NOMO-1 (cell line): ENCODE measurements at regions not wholly inside any gene's neighbourhood (a gene's known extent, or its start where the extent isn't known, plus 50 kb on each side); places are given as distances from the start of the nearest gene placed in this dataset.
A peak's percentile ranks its signal among the peaks of the same experiment; 100 is the strongest.

ENCODE experiments used
- DNase-seq, 2 experiments: peaks; one replicate each; lab custom pipeline; 2025; ENCODE audit not compliant: unreplicated experiment in 2 of 2; lab: John Stamatoyannopoulos, UW

DNA sequence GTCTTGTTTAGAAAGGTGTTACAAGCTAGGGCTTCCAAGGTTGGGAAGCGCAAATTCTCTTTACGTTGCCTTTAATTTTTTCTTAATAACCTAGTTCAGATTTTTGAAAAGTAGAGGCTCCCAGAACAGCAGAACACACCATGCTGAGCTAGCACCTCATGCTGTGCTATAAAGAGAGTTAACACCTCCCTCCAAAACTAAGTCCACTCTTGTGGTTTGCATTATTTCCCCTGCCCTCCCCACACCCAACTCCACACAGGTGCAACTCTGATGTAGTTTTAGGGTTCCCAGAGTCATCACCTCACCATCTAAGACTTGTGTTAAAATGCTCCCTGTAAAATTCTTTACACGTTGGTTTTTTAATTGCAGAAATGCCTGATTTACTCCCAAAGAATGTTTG lies 459.4 kb upstream of the JARID2 start:
- no peak for DNase-seq

DNA sequence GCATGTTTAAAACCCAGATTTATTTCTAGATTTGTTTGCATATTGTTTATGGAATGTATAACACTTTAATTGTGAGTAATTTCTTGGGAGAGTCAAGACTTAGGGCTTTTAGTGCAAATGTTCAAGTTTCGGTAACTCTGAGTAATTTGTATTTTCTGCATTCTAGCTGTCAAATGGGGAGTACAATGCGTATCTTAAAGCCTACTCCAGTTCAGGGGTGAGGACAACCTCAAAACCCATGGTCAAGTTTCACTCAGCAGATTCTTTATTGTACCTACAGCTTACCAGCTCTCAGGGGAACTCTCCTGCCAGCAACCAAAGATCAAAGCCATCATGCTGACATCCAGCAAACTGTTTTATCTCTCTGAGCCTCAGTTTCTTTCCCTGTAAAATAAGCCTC lies 458.6 kb upstream of the JARID2 start:
- DNase-seq: no peak

DNA sequence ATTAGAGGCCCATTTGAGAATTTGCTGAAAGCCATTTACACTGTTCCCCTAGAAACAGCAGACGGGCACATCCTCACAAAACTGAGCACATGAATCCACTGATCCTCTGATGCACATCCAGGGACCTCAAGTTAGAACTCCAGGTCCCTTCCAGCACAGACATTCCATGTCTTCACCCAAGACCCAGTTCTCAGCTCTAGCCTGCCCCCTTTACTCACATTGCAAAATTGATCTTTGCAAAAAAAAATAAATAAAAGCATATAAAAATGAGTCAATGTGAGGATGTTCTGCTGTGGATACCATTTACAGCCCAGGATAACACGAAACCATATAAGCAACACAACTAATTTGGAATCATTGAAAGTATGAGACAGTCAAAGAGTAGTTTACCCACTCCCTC lies 458.2 kb upstream of the JARID2 start:
- DNase-seq: no peak

- no peak for DNase-seq
Observed at GRCh38 chr6:14789996-14790395, 455.9 kb upstream of the JARID2 start.

- DNase-seq: no peak
Observed at GRCh38 chr6:14790976-14791375, 454.9 kb upstream of the JARID2 start.

DNA sequence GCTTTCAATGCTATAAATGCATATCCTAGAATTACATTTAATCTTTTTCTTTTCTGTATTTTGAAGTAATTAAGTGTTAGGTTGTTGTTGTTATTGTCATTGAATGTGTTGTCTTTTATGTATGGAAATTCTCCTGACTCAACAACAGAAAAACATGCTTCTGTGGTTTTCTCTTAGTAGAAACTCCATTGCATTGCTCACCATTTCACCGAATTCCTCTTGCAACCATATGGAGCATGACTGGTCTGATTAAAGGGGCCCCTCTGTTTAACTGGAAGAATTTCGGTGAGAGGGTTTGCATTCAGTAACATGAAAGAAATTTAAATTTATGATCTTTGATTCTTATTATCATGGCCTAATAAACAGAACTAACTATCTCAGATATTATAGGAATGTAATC lies 454.3 kb upstream of the JARID2 start:
- DNase-seq: no peak

GRCh38 chr6:14792118-14792955 lies 453.5 kb upstream of the JARID2 start:
- peak; percentile 45 to 91 for DNase-seq

DNA sequence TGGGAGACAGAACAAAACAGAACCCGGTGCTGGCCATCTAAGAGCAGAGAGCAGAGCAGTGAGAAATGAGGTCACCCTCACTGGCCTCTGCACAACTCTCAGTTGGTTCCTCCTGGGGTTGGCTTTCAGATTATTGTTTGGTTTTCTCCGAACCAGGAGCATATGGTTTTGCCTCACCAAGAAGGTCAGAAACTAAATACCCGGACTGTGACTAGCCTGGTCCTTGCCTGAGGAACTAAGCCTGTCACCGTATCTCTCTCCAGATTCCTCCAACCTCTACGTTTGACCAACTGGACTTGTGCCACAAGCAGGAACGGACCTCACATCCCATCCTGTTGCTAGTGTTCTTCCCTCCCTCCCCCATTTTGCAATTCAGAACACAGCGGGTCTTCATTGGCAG lies 450.4 kb upstream of the JARID2 start:
- DNase-seq: no peak

DNA sequence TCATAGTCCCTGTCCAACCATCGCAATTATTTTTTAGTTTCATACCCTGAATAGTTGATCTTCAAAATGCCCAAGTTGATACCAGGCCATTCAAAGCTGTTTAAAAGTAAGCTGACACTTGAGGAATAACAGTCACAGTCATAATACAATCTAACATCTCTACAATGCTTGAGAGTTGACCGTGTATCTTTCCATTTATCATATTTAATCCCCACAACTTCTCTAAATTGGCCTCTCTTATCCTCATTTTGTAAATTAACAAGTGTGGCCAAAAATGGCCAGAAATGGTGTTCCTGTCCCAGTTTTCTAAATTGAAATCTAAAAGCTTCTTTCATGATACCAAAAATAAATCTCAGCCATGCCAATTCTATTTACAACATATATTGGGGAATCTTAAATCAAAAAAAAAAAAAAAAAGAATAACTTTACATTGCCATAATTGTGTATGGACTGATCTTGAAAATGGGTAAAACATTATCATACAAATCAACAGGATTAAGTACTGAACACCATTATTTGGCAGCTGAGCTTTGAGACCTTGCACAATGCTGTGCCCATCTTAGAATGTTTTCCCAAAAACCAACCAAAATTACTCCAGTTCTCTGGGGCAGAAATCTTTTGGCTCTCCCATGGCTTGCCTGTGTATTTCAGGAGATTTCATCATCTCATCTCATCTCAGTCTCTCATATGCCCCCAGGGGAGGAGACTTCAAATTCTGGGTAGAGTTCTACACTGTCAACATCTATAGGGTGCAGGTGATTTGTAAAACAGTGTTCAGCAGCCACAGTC lies 448.7 kb upstream of the JARID2 start:
- no peak for DNase-seq

DNA sequence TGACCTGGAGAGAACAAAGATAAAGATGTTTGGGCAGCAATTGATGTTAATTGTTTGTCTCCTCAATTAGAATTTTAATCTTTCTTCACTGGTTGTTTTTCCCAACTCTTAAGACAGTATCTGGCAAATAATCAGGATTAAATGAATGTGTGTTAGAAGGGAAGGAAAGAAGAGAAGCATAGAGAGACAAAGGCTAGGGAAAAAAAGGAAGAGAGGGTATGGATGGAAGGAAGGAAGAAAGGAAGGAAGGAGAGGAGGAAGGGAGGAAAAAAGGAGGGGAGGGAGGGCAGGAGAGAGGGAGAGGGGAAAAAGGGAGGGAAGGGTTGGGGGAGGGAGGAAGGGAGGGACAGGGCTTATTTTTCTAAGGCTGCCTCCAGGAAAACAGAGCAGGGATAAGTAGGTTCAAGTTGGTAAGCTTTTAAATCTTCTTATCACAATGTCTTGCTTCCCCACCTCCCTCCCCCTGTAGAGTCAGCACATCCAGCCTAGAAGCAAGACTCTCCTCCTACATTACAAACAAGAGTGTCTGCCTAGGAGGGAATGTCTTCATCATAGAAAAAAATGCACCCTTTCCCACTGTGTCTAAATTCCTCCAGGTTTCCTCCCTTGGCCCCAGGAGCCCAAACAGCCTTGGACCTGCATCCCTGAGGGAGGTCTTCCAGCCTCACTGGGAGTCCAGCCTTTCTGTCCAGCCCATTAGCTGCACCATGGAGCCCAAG lies 447.8 kb upstream of the JARID2 start:
- no peak for DNase-seq

- no peak for DNase-seq
Observed at GRCh38 chr6:14798594-14798982, 447.3 kb upstream of the JARID2 start.

- DNase-seq: no peak
Observed at GRCh38 chr6:14798996-14799588, 446.8 kb upstream of the JARID2 start.

DNA sequence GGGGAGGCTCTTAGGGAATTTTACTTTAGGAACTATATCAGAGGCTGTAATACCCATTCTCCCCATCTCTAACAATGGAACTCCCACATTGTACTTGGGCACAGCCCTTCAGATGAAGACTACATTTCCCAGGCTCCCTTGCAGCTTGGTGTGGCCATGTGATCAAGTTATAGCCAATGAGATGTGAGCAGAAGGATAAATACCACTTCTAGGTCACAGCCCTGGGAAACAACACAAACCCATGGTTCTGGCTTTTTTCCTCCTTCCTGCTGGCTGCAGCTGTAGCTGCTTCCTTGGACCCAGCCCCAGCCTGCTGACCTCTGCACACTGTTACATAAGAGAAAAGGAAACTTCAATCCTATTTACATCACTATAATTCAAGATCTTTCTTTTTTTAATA lies 445.9 kb upstream of the JARID2 start:
- peak in 1 of 2 experiments; percentile 65 for DNase-seq

DNA sequence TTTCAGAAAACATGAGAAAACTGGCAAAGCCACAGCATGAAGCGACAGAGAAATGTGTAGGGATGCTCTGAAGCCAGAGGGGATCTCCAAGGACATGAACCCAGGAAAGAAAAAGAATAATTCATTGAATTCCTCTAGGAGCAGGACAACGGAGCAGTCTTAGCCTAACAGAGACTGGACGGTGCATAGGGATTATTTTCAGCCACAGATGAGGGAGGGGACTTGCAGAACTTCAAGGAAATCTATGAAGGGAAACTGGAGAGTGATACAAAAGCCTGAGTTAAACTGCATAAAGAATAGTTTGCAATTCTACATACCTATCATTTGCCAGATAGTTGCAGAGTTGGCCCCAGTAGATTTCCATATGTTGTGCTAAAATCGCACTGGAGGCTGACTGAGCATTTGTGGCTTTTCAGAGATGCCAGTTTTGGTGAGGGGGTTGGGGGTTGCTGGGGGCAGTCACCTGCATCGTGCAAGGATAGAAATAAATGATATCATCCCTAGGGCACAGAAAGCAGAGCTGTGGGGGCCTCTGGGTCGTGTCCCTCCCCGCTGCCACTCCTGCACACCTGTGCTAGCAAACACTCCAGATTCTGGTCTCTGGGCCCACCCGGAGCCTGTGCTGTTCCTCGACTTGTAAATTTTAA lies 443.2 kb upstream of the JARID2 start:
- no peak for DNase-seq

GRCh38 chr6:14804001-14804784 lies 441.7 kb upstream of the JARID2 start:
- DNase-seq: peak in 1 of 2 experiments; percentile 15

DNA sequence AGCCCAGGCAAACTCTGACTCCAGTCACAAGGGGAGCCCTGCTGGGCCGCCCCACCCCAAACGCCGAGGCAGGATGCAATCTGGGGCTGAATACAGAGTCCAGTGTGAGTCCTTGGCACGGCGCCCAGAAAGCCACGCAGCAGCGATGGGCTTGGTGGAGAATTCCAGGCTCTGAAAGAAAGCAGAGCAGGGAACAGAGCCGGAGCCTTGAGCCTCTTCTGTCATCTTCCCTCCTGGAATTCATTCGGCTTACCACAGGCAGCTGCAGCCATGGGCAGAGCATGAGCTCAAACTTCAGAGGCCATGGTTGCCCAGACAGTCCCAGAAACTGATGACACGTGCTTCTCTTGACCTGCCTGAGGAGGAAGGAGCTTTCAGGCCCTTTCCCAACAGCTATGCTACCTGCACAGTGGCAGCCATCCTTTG lies 441.1 kb upstream of the JARID2 start:
- DNase-seq: no peak

DNA sequence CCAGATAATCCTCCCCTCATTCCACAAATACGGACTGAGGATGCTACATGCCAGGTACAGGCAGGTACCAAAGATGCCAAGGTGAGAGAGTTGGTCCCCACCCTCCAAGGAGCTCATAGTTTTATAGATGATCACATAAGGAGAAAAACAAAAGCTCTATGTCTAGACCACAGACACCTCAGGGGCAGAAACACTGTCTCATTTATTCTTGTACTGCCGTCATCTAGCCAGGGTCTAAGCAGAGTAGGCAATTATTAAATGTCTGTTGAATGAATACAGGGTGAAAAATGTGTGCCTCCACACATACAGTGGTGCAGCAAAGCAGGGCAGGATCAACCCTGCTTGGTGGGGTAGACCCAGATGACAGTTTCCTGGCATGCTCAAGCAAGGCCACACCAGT lies 439.8 kb upstream of the JARID2 start:
- DNase-seq: no peak

- no peak for DNase-seq
Observed at GRCh38 chr6:14807130-14807529, 438.7 kb upstream of the JARID2 start.

- DNase-seq: no peak
Observed at GRCh38 chr6:14807971-14808370, 437.9 kb upstream of the JARID2 start.

DNA sequence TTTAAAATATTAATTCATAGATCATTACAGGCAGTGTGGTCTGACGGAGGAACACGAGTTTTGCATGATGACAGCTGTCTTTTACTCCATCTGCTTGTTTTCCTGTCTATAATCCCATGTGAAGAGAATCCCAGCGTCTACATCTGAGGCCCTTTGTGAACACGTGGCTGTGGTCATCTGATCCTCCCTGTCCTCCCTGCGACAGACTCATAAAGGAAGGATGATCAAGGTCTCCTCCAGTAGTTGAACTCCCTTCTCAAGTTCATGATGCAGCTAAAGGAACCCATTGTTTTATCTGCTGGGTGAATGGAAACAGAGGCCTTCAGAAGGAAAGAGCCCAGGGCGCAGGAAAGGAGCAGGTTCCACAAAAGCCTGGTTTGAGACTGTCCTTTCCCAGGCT lies 435.8 kb upstream of the JARID2 start:
- DNase-seq: no peak
